Neural cell (in vitro differentiated cells): ENCODE measurements at regions not wholly inside any gene's neighbourhood (a gene's known extent, or its start where the extent isn't known, plus 50 kb on each side); places are given as distances from the start of the nearest gene placed in this dataset.

Experiments used
- CTCF ChIP-seq: fragments of 450-650 bp; IDR thresholded peaks from 2 replicates; pipeline ENCODE4 v1.5.1; 2014; ENCODE audit warnings: antibody characterized with exemption, mild to moderate bottlenecking, moderate library complexity; ENCODE audit not compliant: poor library complexity, severe bottlenecking
- POLR2AphosphoS5 ChIP-seq: IDR thresholded peaks from 2 replicates; pipeline ENCODE4 v1.6.1; 2012

- TF ChIP-seq POLR2AphosphoS5 (no peak), CTCF (no peak)
Observed at GRCh38 chr4:18111081-18111480, 89.5 kb upstream of the LCORL start.
